ENCODE measurements at regions not wholly inside any gene's neighbourhood (a gene's known extent, or its start where the extent isn't known, plus 50 kb on each side); places are given as distances from the start of the nearest gene placed in this dataset.
A peak's percentile ranks its signal among the peaks of the same experiment; 100 is the strongest.

DNA sequence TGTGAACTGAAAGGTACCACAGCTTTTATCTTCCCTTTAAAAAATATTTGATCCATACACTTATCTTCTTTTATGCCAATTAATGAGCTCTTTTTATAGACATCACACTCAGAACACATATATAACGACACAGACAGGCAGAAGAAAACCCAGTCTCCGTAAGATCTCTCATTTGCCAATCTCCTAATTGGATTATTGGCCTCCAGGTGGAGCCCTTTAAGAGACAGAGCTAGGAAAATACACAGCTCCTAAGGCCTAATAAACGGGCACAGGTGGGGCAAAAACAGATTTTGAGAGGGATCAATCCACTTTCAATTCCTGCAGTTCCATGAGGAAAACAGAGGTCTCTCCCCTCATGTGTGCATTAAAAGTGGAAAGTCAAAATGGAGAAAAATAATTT lies 1495.4 kb downstream of the RPA4 start:
- Histone ChIP-seq H4K8ac (ENCODE audit: extremely low read depth, insufficient read depth, low read length) (no peak overlapping the region), H3K36me3 (ENCODE audit: control insufficient read depth in 2 of 4, insufficient read depth in 4 of 4, low read length in 3 of 4) (no peaks in the 10 kb centered on the region), H3K56ac (replicated peaks; ENCODE audit: insufficient read length, low read depth, low read length) (no peak overlapping the region), H2BK20ac (ENCODE audit: low read length) (no peak overlapping the region), H3K14ac (ENCODE audit: insufficient read length) (no peak overlapping the region), H4K20me1 (replicated peaks in 1 of 2; ENCODE audit: control insufficient read depth in 1 of 2, insufficient read depth in 2 of 2, low read length in 2 of 2) (no peaks in the 10 kb centered on the region), H4K91ac (replicated peaks; ENCODE audit: insufficient read length, low read length) (no peak overlapping the region), H3K23ac (ENCODE audit: insufficient read length) (no peak overlapping the region), H2BK12ac (ENCODE audit: low read depth, low read length) (no peak overlapping the region), H3K27ac (ENCODE audit: low read depth, low read length) (no peak overlapping the region), H3K27me3 (replicated peaks in 1 of 4; ENCODE audit: control insufficient read depth in 3 of 4, extremely low read depth in 1 of 4, insufficient read depth in 3 of 4, low read length in 3 of 4) (no peaks in the 10 kb centered on the region), H2AK5ac (ENCODE audit: low read depth, low read length) (no peak overlapping the region), H3K4ac (replicated peaks; ENCODE audit: insufficient read length, low read depth, low read length) (no peak overlapping the region), H2BK15ac (ENCODE audit: low read length) (no peak overlapping the region), H3K4me2 (ENCODE audit: insufficient read depth in 1 of 2, low read depth in 2 of 2, low read length in 2 of 2) (no peak overlapping the region), H3K79me1 (ENCODE audit: low read depth, low read length) (no peaks in the 10 kb centered on the region), H3K9me3 (ENCODE audit: insufficient read depth in 2 of 2, low read depth in 1 of 2, low read length in 1 of 2) (peaks cover 0 to 4% of the 10 kb centered on the region in 2 experiments; a peak in 1 of 4 replicates), H2BK5ac (ENCODE audit: low read depth, low read length) (no peak overlapping the region), H3K4me3 (ENCODE audit: extremely low read depth in 1 of 4, insufficient read depth in 2 of 4, low read depth in 3 of 4, low read length in 4 of 4) (no peak overlapping the region), H3K23me2 (ENCODE audit: low read depth, low read length) (no peaks in the 10 kb centered on the region), H3K4me1 (replicated peaks in 1 of 4; ENCODE audit: control insufficient read depth in 3 of 4, insufficient read depth in 4 of 4, low read length in 3 of 4) (no peaks in the 10 kb centered on the region), H3K79me2 (ENCODE audit: control insufficient read depth in 1 of 2, insufficient read depth in 2 of 2, low read length in 2 of 2) (no peaks in the 10 kb centered on the region), H2BK120ac (replicated peaks; ENCODE audit: low read depth, low read length) (no peak overlapping the region), H3K18ac (ENCODE audit: extremely low read depth, low read length) (no peak overlapping the region; the same call in 1 of the 2 replicates), H2AFZ (ENCODE audit: low read length) (no peak overlapping the region), H3K9ac (replicated peaks in 1 of 4; ENCODE audit: extremely low read depth in 1 of 4, low read depth in 3 of 4, low read length in 3 of 4) (no peak overlapping the region), H4K5ac (ENCODE audit: insufficient read length, low read depth, low read length) (no peak overlapping the region)
- CTCF ChIA-PET (ENCODE audit: partially characterized antibody), result interaction anchor here (0.6 kb wide), 1 partner anchor 443 kb away, joined by 3 read pairs; no protein-coding TSS in a partner anchor
- WGBS, 2 experiments (ENCODE audit: extremely low coverage in 1 of 2, insufficient coverage in 1 of 2, insufficient read length in 1 of 2, insufficient replicate concordance in 2 of 2, low coverage in 1 of 2, low lambda C conversion rate in 2 of 2, missing lambda C conversion rate in 1 of 2), result 82% methylated on average over 3 of the region's 3 CpGs; no CpG with 5 or more reads in 1 of the 2 experiments
- no peak for FAIRE-seq
- DNase-seq (ENCODE audit: low read depth in 1 of 2, low spot score in 2 of 2), result no peak
- POLR2A ChIA-PET (ENCODE audit: partially characterized antibody), result no interaction called here
- TF ChIP-seq RAD21 (IDR thresholded peaks at IDR 0.05 in 1 of 2, conservative IDR thresholded peaks at IDR 0.05 in 1 of 2; ENCODE audit: low read depth in 2 of 2, low read length in 2 of 2) (peak in 1 of 2 experiments; percentile 36; a peak in 2 of 4 replicates), KDM5A (IDR thresholded peaks at IDR 0.05; ENCODE audit: low read length) (no peak), GABPA (IDR thresholded peaks at IDR 0.05; ENCODE audit: borderline replicate concordance, insufficient read depth, low read length) (no peak), GTF2F1 (IDR thresholded peaks at IDR 0.05; ENCODE audit: borderline replicate concordance, low read depth, low read length) (no peak), NANOG (IDR thresholded peaks at IDR 0.05; ENCODE audit: insufficient read depth, low read depth, low read length, poor library complexity, severe bottlenecking) (no peak), BCL11A (IDR thresholded peaks at IDR 0.05; ENCODE audit: low read depth in 2 of 2, low read length in 2 of 2) (no peak), RBBP5 (IDR thresholded peaks at IDR 0.05; ENCODE audit: borderline replicate concordance, low read depth, low read length) (no peak)
- TF ChIP-seq, protein P1, sequence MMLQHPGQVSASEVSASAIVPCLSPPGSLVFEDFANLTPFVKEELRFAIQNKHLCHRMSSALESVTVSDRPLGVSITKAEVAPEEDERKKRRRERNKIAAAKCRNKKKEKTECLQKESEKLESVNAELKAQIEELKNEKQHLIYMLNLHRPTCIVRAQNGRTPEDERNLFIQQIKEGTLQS (IDR thresholded peaks at IDR 0.05; ENCODE audit: insufficient read depth, low read depth, low read length), result no peak
- TF ChIP-seq, protein P2, sequence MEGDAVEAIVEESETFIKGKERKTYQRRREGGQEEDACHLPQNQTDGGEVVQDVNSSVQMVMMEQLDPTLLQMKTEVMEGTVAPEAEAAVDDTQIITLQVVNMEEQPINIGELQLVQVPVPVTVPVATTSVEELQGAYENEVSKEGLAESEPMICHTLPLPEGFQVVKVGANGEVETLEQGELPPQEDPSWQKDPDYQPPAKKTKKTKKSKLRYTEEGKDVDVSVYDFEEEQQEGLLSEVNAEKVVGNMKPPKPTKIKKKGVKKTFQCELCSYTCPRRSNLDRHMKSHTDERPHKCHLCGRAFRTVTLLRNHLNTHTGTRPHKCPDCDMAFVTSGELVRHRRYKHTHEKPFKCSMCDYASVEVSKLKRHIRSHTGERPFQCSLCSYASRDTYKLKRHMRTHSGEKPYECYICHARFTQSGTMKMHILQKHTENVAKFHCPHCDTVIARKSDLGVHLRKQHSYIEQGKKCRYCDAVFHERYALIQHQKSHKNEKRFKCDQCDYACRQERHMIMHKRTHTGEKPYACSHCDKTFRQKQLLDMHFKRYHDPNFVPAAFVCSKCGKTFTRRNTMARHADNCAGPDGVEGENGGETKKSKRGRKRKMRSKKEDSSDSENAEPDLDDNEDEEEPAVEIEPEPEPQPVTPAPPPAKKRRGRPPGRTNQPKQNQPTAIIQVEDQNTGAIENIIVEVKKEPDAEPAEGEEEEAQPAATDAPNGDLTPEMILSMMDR (IDR thresholded peaks at IDR 0.05; ENCODE audit: control extremely low read depth in 1 of 3, insufficient read depth in 1 of 3, low read depth in 1 of 3, low read length in 3 of 3), result peak in 1 of 3 experiments; percentile 4; a peak in 2 of 4 replicates
- TF ChIP-seq, protein P3, sequence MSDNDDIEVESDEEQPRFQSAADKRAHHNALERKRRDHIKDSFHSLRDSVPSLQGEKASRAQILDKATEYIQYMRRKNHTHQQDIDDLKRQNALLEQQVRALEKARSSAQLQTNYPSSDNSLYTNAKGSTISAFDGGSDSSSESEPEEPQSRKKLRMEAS (IDR thresholded peaks at IDR 0.05), result no peak
